Kidney tubule cell (primary cell): ENCODE measurements at regions not wholly inside any gene's neighbourhood (a gene's known extent, or its start where the extent isn't known, plus 50 kb on each side); places are given as distances from the start of the nearest gene placed in this dataset.
"Not testable (repeated sequence)": the region's sequence is repeated elsewhere in the genome, so short reads cannot be mapped to it uniquely, and the experiment has no call there.

Experiments used
- DNase-seq: peaks from one replicate; pipeline ENCODE4 v3.0.0-alpha.2; 2018; ENCODE audit warnings: low spot score

GRCh38 chr6:72533606-72534005 lies 88.3 kb upstream of the KCNQ5 start:
- no peak for DNase-seq

GRCh38 chr6:72534236-72534635 lies 87.6 kb upstream of the KCNQ5 start:
- no peak for DNase-seq

- DNase-seq, result no peak
Observed at GRCh38 chr6:72535124-72535523, 86.7 kb upstream of the KCNQ5 start.

- no peak for DNase-seq
Observed at GRCh38 chr6:72547020-72547419, 74.8 kb upstream of the KCNQ5 start.

- no peak for DNase-seq
Observed at GRCh38 chr6:72551470-72551869, 70.4 kb upstream of the KCNQ5 start.

GRCh38 chr6:72552938-72553337 lies 68.9 kb upstream of the KCNQ5 start:
- no peak for DNase-seq

GRCh38 chr6:72553531-72554511 lies 68.0 kb upstream of the KCNQ5 start:
- peak; percentile 78 for DNase-seq

GRCh38 chr6:72554761-72555221 lies 67.1 kb upstream of the KCNQ5 start:
- DNase-seq, result peak; percentile 1

- DNase-seq, result no peak
Observed at GRCh38 chr6:72559067-72559466, 62.8 kb upstream of the KCNQ5 start.

GRCh38 chr6:72559555-72559954 lies 62.3 kb upstream of the KCNQ5 start:
- no peak for DNase-seq

- DNase-seq, result no peak
Observed at GRCh38 chr6:72560721-72561593, 60.9 kb upstream of the KCNQ5 start.

- peak; percentile 11 for DNase-seq
Observed at GRCh38 chr6:72561629-72562028, 60.2 kb upstream of the KCNQ5 start.

GRCh38 chr6:72564231-72564630 lies 57.6 kb upstream of the KCNQ5 start:
- DNase-seq, result no peak

GRCh38 chr6:72571993-72572392 lies 49.9 kb upstream of the KCNQ5 start:
- DNase-seq, result not testable (repeated sequence)
